HG03558 (cell line): ENCODE measurements at regions not wholly inside any gene's neighbourhood (a gene's known extent, or its start where the extent isn't known, plus 50 kb on each side); places are given as distances from the start of the nearest gene placed in this dataset.
"Not testable (repeated sequence)": the region's sequence is repeated elsewhere in the genome, so short reads cannot be mapped to it uniquely, and the experiment has no call there.

Source experiments
- ATAC-seq: cut with Tn5 transposase; IDR thresholded peaks from one replicate; pipeline ENCODE4 v1.9.1; 2021; ENCODE audit warnings: moderate number of reproducible peaks; ENCODE audit not compliant: unreplicated experiment; ENCODE audit errors: extremely low read depth

DNA sequence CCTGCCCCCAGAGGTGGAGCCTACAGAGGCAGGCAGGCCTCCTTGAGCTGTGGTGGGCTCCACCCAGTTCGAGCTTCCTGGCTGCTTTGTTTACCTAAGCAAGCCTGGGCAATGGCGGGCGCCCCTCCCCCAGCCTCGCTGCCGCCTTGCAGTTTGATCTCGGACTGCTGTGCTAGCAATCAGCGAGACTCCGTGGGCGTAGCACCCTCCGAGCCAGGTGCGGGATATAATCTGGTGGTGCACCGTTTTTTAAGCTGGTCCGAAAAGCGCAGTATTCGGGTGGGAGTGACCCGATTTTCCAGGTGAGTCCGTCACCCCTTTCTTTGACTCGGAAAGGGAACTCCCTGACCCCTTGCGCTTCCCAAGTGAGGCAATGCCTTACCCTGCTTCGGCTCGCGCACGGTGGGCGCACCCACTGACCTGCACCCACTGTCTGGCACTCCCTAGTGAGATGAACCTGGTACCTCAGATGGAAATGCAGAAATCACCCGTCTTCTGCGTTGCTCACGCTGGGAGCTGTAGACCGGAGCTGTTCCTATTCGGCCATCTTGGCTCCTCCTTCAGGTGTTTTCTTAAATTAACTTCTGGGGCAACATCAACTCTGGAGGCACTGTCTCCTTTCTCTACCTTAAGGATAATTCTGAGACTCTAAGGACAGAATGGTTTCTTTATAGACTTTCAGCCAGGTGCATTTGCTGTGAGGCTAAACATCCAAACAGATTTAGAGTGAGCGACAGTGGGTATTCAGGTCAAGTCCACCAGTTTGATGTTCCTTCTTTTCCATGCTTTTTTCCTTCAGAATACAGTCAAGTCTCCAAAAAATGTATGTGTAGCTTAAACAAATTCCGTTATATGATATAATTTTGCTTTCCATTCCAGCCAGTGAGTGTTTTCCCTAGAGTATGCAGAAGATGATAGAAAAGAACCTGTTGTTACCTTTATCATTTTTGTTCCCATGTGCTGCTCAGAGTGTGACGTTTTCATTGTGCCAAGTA is 170.8 kb downstream of the KCNRG start:
- not testable (repeated sequence) for ATAC-seq

DNA sequence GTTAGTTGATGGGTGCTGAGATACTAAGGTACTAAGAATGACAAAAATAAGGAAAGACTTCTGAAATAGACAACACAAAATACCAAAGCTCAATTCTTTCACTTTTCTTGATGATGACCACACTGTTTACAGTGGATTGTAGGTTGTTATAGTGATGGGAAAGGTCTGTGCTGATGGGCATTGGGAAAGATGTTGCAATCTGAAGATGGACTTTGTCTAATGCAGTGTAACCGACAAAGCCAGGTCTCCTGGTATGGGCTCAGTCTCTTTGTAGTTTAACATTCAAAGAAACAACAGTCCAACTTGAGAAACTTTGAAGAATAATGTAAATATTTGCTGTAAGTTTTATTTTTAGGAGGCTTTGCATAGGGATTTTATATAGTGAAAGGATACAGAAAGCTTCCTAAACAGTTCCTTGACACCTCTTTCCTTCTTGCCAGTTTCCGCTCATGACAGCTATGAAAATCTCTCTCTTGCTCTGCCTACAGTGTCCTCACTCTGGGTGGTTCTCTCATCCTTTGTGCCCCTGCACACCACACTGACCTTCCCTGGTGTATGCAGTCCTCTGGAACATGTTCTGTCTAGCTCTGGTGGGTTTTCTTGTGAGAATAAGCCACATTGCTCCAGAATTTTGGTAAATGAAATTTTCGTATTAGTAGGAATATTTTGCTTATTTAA is 172.2 kb downstream of the KCNRG start:
- no peak for ATAC-seq

DNA sequence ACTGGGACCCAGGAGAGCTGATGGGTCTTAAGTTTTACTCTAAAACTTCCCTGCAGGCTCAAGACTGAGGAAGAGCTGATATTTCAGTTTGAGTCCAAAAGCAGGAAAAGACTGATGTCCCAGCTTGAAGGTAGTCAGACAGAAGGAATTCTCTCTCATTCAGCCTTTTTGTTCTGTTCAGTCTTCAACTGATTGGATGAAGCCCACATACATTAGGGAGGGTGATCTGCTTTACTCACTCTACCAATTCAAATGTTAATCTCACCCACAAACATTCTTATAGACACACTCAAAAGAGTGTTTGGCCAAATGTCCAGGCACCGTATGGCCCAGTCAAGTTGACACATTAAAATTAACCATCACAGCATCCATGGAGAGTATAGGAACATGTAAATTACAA is 173.5 kb downstream of the KCNRG start:
- ATAC-seq: no peak

DNA sequence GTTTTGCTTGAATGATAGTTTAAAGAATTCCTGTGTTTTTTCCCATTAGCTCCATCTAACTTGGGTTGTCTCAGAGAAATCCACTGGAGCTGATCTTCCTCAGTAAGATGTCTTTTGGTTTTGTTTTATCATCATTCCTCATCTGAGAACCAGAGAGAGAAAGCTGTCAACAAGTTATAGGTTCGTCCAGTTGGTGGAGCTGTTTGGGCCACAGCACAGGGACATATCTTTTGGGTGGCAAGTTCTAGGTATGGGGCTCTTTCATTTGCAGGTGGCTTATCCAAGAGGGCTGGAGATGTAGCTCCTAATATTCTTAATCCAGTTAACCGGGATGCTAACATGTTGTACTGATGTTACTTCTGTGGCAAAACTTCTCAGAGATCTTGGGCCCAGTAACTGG is 174.2 kb downstream of the KCNRG start:
- no peak for ATAC-seq

DNA sequence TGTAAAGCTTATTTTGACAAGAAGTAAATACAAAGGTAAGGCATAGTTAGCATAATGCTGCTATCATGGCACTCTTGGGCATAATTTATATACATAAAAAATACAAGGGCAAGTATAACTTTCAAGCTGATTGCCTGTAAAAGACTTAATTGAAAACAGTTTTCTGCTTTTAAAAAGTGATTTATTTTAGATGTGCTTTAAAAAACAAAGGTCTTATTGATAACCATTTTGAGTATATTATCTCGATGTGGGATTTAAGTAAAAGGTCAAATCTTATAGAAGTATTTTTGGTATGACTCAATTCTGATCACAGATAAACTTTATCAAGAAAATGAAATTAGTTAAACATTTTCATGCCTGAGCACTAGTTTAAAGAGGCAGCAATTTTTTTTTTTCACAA is 175.8 kb downstream of the KCNRG start:
- no peak for ATAC-seq

DNA sequence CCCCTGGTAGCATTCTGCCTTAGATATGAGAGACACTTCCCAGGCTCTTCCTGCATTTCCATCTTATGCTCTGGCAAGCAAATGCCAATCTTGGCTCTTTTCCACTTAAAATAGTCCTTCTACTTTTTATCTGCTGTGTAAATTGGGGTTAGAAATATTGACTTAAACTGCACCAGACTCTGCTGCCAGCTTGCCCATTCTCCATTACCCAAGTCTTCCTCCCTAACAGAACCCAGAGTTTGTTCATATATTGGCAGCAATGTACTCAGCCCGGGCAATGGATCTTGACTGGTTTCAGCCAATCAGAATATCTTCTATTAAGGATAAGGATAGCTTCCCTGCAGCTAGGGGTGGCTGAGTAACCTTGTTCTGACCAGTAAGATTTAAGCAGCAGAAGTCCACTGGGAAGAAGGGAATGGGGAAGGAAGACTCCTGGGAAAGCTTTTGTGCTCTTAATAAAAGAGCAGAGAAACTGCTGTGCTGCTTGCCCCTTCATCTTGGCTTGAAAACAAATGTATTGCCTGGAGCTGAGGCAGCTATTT is 177.1 kb downstream of the KCNRG start:
- ATAC-seq: no peak

DNA sequence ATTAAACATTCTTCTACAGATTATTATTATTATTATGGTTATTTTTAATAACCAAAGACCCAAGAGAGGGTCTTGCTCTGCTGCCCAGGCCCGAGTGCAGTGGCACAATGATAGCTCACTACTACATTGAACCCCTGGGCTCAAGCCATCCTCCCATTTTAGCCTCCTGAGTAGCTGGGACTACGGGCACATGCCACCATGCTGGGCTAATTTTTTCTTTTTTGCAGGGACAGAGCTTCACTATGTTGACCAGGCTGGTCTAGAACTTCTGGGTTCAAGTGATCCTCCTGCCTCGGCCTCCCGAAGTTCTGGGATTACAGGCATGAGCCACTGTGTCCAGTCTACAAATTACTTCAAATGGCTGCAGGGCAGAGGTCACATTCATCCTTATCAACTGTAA is 179.8 kb downstream of the KCNRG start:
- ATAC-seq: no peak

DNA sequence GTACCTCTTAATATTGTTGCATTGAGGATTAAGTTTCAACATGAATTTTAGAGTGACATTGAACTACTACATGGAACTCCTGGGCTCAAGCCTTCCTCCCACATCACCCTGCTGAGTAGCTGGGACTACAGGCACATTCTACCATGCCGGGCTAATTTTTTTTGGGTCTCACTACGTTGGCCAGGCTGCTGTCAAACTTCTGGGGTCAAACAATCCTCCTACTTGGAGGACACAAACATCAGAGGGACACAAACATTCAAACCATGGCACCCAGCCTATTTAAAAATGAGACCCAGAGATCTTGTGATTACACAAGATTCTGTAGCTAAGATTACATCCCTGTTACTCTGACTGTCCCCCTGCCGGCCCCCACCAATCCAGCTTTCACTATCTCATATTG is 180.9 kb downstream of the KCNRG start:
- ATAC-seq: no peak

DNA sequence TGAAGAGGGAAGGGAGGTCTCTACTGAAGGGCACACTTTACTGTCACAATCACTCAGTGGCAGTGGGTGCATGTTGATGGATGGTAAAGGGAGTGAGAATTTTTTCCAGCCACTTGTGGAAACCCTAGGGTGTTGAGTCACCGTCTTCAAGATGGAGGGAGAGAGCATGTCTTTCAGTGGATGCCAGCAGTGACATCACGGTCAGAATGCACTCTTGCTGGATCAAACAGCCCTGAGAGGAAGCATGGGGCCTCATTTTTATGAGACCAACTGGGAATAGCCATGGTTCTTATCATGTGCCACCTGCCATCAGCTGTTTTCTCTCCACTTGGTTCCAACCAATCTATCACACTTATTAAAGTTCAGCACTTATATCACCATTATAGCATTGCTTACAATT is 182.5 kb downstream of the KCNRG start:
- ATAC-seq: no peak

DNA sequence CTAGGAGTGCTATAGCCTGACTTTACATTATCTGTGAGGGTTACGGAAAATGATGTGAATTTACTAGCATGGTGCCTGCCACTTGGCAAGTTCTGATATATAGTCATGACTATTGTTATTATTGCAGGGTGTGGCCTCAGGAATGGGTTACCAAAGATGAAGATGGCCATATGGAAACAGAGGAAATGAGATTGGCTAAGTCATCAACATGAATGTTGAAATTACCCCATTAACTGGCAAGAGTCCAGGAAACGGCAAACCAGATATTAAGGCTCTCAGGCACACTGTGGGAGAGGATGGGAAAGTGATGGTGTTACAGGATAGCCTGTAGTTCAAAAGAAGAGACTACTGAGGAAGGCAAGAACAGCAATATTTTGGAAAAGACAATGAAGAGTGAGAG is 183.3 kb downstream of the KCNRG start:
- no peak for ATAC-seq

DNA sequence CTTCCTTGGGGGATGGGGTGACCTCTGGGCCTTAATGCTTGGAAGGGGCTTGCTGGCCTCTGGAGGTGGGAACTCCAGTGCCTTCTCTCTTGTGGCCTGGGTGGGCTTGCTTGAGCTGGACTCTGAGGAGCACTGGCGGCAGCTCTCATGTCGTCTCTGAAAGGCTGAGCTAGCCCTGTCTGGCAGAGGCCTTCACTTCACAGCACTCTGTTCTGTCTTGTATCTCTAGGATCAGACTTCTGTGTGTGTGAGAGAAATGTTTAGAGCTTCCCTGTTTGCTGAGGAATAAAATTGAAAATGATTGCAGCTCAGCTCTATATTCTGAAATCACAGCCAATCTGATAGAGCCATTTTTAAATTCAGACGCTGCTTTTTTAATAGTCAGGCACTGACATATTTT is 185.3 kb downstream of the KCNRG start:
- no peak for ATAC-seq

DNA sequence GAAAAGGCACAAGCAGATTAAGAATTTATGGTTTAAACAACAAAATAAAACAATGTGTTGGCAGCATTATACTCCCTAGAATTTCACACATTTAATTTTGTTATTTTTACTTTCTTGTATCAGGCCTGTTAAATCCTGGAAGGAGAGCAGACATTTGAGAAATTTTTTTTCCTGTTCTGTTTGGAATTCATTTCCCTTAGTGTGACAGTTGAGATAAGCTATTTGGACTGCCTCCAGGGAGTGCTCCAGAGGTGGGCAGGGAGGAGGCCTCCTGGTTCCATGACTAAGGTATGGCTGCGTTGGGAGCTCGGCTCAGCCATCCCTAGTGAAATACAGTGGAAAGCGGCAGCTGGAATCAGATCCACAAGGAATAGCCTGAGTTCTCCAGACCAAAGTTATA is 185.7 kb downstream of the KCNRG start:
- no peak for ATAC-seq

DNA sequence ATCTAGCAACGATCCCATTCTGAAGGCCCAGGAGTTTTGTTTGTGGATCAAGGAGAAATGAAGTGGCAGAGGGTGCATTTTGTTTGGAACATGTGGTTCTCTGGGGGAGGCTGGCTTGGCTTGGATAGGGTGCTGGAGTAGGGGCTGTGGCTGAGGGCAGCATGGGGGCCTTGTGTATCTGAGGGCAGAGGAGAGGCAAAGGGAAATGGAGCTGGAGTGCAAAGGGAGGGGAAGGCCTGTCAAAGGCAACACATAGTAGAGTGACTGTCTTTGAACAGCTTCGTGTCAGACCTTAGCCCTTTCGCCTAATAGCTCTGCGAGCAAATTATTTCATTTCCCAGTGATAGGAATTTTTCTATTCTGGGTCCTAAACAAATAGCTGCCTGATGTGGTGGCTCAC is 187.2 kb downstream of the KCNRG start:
- ATAC-seq: no peak

DNA sequence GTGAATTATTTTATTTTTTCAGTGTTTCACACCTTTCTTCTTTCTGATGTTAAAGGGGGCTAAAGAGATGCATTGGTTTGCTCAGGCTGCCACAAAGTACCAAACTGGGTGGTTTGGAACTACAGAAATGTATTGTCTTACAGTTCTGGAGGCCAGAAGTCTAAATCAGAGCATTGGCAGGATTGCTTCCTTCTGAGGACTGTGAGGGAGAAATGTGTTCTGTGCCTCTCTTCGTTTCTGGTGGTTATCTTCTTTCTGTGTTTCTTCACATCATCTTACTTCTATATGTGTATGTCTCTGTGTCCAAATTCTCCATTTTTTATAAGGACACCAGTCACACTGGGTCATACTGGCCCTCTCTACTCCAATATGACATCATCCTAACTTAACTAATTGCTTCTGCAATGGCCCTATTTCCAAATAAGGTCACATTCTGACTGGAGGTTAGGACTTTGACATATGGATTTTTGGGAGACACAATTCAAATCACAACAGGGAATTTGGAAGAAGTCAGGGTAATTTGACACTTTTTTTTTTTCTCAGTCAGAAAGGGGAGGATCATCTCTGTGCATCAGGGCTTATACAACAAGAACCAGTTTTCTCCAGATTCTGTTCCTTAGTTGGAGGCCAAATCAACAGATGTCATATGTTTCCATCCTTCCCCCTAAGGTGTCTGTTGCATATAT is 188.2 kb downstream of the KCNRG start:
- ATAC-seq: no peak

DNA sequence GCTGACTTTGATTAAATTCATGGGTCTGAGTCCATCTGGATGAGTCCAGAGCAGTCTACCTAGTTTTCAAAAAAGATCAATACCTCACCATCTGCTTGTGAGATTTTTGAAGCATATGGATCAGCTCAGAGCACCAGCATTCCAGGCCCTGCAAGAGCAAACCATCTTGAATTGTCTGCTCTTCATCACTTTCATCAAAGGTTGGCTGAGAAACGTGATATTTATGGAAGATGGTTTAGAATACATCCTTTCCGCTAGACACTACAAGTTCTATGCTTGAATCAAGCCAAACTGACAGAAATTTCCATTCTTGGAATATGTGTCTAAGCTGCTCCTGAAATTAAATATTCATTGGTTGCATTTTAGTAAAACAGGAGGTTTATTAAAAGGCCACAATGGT is 190.3 kb downstream of the KCNRG start:
- ATAC-seq: no peak

DNA sequence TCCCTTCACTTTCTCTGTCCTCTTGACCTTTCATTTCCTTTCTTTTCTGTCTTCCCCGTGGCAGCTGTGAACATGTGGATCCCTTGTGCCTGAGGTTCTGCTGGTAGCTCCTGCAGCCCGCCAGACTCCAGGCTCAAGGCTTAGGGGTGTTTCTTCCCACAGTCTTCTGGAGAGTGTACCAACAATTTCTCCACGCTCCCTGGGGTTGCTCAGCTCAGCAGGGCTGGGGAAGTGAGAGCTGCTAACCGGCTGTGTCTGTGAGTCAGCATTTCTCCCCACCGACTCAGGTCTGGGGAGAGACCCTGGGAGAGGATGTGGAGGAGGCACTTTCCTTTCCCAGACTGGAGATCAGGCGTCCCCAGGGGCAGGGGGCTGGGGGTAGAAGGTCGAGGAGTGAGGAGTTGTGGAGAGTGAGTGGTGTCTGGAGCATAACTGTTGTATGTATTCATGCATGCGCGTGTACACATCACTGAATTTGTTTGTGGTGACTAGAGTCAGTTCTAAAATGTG is 193.6 kb downstream of the KCNRG start:
- no peak for ATAC-seq

DNA sequence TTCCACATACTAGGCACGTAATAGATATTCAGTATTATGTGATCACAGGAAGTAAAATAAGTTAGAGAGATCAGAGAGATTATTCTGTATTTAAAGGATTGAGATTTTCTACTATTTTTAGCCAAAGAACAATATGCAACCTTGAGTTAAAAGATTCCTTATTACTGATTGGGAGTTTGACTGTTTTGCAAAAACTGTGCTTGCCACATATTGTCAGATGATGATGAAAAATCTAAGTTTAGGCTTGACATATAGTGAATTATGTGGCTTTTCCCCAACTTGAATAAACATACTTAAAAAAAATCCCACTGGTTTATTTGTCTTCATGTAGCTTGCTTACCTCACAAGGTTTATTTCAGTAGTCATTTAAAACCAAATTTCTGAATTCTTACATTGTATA is 194.4 kb downstream of the KCNRG start:
- no peak for ATAC-seq

DNA sequence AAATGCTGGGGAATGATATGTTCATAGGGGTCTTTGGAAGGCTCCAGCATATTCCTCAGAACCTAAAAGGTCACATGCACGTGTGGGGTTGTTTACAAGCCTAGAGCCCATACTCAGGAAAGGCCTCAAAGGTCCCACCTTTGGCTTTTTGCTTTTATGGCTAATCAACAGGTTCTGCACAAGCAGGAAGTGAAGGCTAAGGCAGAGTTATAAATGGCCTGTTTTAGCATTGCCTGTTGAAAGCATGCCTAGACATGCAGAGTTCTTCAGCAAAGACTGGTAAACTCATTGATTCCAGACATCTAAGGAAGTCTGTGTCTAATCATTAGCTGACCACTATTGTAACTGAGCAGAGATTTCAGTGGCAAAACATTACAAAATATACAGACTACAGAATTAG is 198.3 kb downstream of the KCNRG start:
- no peak for ATAC-seq

DNA sequence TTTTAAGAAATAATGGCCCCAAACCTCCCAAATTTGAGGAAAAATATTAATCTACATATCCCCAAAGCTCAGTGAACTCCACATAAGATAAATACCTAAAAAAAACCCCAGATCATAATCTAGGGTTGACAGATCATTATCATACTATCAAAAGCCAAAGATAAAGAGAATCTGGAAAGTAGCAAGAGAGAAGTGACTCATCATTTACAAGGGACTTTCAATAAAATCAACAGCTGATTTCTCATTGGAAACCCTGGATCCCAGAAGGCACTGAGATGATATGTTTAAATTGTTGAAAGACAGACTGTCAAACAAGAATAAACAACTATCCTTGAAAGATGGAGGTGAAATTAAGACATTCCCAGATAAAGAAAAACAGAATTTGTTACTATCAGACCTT is 199.3 kb downstream of the KCNRG start:
- ATAC-seq: no peak

DNA sequence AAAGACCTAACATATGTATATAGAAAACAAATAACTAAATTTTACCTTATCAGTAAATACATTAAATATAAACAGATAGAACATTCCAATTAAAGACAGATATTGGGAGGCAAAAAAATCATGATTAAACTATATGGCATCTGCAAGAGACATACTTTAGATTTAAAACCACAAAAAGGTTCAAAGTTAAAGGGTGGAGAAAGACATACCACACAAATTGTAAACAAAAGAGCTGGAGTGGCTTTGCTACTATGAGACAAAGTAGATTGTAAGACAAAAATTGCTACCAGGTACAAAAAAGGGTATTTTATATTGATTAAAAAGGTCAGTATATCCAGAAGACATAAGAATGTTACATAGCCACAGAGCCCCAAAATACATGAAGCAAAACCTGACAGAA is 200.2 kb downstream of the KCNRG start:
- no peak for ATAC-seq

DNA sequence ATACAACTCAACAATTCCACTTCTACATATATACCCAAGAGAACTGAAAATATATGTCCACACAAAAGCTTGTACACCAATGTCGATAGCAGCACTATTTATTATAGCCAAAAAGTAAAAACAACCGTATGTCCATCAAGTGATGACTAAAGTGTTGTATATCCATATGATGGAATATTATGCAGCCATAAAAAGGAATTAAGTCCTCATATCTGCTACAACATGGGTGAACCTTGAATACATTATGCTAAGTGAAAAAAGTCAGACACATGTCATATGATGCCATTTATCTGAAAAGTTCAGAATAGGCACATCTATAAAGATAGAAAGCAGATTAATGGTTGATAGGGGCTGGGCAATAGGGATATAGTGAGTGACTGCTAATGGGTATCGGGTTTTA is 204.5 kb downstream of the KCNRG start:
- no peak for ATAC-seq
